Right atrium auricular region (tissue), 2 donors: ENCODE measurements at regions not wholly inside any gene's neighbourhood (a gene's known extent, or its start where the extent isn't known, plus 50 kb on each side); places are given as distances from the start of the nearest gene placed in this dataset.

Experiments
- DNase-seq: peaks from one replicate; pipeline ENCODE4 v3.0.0-alpha.2; 2019; ENCODE audit warnings: low spot score
- H3K27ac ChIP-seq, 2 donors: fragments of 200-600 bp; sonication (generic); 1 replicate in 1 of 2; 2 replicates in 1 of 2; pipeline ENCODE4 v1.5.1; 2016 to 2019
- H3K27me3 ChIP-seq, 2 donors: fragments of 200-600 bp; sonication (generic); one replicate each; pipeline versions ENCODE4 v1.5.1 to v1.6.0; 2017 to 2019
- H3K36me3 ChIP-seq: fragments of 200-600 bp; sonication (generic); one replicate; pipeline ENCODE4 v1.5.1; 2016
- H3K4me1 ChIP-seq, 2 donors: fragments of 200-600 bp; sonication (generic); one replicate each; pipeline versions ENCODE4 v1.5.1 to v1.6.0; 2017 to 2019
- H3K4me3 ChIP-seq, 2 donors: fragments of 200-600 bp; sonication (generic); 1 replicate in 1 of 2; 2 replicates in 1 of 2; pipeline ENCODE4 v1.5.1; 2017 to 2019; ENCODE audit warnings: mild to moderate bottlenecking in 1 of 2, moderate library complexity in 1 of 2
- H3K9me3 ChIP-seq, 2 donors: fragments of 200-600 bp; sonication (generic); one replicate each; pipeline ENCODE4 v1.5.1; 2019
- CTCF ChIP-seq, 2 donors: fragments of 200-600 bp; sonication (generic); IDR thresholded peaks; one replicate each; pipeline ENCODE4 v1.5.1; 2019; ENCODE audit warnings: antibody characterized with exemption in 2 of 2

GRCh38 chr4:119781044-119781443, 152.4 kb upstream of the PDE5A start:
- Histone ChIP-seq H3K27ac (no peak overlapping the region), H3K9me3 (no peaks in the 10 kb centered on the region), H3K27me3 (no peaks in the 10 kb centered on the region), H3K36me3 (no peaks in the 10 kb centered on the region), H3K4me3 (no peak overlapping the region), H3K4me1 (no peaks in the 10 kb centered on the region)
- no peak for TF ChIP-seq CTCF (IDR thresholded peaks at IDR 0.05)
- no peak for DNase-seq

GRCh38 chr4:119774840-119775239, 146.2 kb upstream of the PDE5A start:
- no peaks in the 10 kb centered on the region for H3K9me3 ChIP-seq
- TF ChIP-seq CTCF (IDR thresholded peaks at IDR 0.05), result no peak

GRCh38 chr4:119765951-119766350, 137.3 kb upstream of the PDE5A start:
- no peak for TF ChIP-seq CTCF (IDR thresholded peaks at IDR 0.05)
- H3K4me3 ChIP-seq, result no peak overlapping the region
- H3K36me3 ChIP-seq, result no peaks in the 10 kb centered on the region
- DNase-seq, result no peak
- H3K27ac ChIP-seq, result no peak overlapping the region
- peaks cover 0 to 4% of the 10 kb centered on the region in 2 donors for H3K9me3 ChIP-seq
- H3K27me3 ChIP-seq, result no peaks in the 10 kb centered on the region
- no peaks in the 10 kb centered on the region for H3K4me1 ChIP-seq

More at GRCh38 chr4:119774840-119775239, 146.2 kb upstream of the PDE5A start:
- H3K27ac ChIP-seq, result no peak overlapping the region
- DNase-seq, result no peak
- H3K4me3 ChIP-seq, result no peak overlapping the region
- no peaks in the 10 kb centered on the region for H3K36me3 ChIP-seq
- no peaks in the 10 kb centered on the region for H3K27me3 ChIP-seq
- no peaks in the 10 kb centered on the region for H3K4me1 ChIP-seq

- no peaks in the 10 kb centered on the region for H3K36me3 ChIP-seq
- H3K9me3 ChIP-seq, result peaks cover 0 to 4% of the 10 kb centered on the region in 2 donors
- H3K27me3 ChIP-seq, result no peaks in the 10 kb centered on the region
- H3K4me1 ChIP-seq, result no peaks in the 10 kb centered on the region
- no peak overlapping the region for H3K27ac ChIP-seq
- DNase-seq, result no peak
- no peak overlapping the region for H3K4me3 ChIP-seq
- no peak for TF ChIP-seq CTCF (IDR thresholded peaks at IDR 0.05)
Measured at GRCh38 chr4:119765469-119765868, 136.9 kb upstream of the PDE5A start.

- no peak for TF ChIP-seq CTCF (IDR thresholded peaks at IDR 0.05)
- no peaks in the 10 kb centered on the region for H3K36me3 ChIP-seq
Measured at GRCh38 chr4:119763386-119763785, 134.8 kb upstream of the PDE5A start.

GRCh38 chr4:119755599-119755998, 127.0 kb upstream of the PDE5A start:
- no peak overlapping the region for H3K4me3 ChIP-seq
- H3K27me3 ChIP-seq, result no peaks in the 10 kb centered on the region
- no peak overlapping the region for H3K27ac ChIP-seq
- H3K36me3 ChIP-seq, result no peaks in the 10 kb centered on the region
- no peak for TF ChIP-seq CTCF (IDR thresholded peaks at IDR 0.05)
- H3K4me1 ChIP-seq, result peaks cover 0 to 2% of the 10 kb centered on the region in 2 donors
- DNase-seq, result no peak
- no peaks in the 10 kb centered on the region for H3K9me3 ChIP-seq

More at GRCh38 chr4:119763386-119763785, 134.8 kb upstream of the PDE5A start:
- H3K27me3 ChIP-seq, result no peaks in the 10 kb centered on the region
- H3K4me1 ChIP-seq, result no peaks in the 10 kb centered on the region
- H3K27ac ChIP-seq, result no peak overlapping the region
- no peak for DNase-seq
- peaks cover 0 to 4% of the 10 kb centered on the region in 2 donors for H3K9me3 ChIP-seq
- no peak overlapping the region for H3K4me3 ChIP-seq
